Activated CD8-positive, alpha-beta memory T cell treated with anti-CD3 and anti-CD28 coated beads, Interleukin-2, amount 50 U/mL, for 48 hours (primary cell): ENCODE measurements at regions not wholly inside any gene's neighbourhood (a gene's known extent, or its start where the extent isn't known, plus 50 kb on each side); places are given as distances from the start of the nearest gene placed in this dataset.

Experiments
- DNase-seq: peaks from one replicate; pipeline ENCODE4 v3.0.0-alpha.2; 2020

DNA sequence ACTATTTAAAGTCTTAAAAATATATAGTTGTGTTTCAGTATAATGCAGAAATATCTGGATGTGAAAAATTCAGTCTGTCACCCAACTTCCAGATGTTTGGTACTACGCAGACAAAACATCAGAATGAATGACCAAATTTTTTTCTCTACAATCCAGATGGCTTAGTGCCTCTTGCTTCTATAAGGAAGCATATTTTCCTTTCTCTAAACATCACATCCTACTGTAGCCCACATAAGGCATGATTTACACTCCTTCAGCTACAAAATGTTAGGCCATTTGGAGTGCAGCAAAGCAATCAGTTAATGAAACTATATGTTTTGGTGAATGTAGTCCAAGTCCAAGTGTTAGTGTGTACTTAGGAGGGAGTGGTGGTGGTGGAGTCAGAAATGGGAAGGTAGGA lies 162.9 kb upstream of the SIX2 start:
- DNase-seq: no peak

DNA sequence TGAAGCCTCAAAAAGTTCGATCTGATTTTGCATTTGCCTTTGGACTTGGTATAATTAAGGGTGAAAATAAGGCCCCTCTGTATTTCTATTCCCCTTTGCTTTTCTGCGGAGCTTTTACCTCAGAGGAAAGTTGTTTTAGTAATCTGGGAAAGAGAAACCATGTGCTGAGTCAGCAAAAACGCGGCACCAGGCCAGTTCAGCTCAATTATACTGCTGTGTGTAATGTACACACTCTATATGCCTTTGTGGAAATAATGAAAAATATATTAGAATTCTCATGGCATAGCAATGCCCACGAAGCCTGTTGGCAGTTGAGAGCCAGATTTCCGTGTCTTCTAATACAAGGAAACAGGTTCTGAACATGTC lies 161.9 kb upstream of the SIX2 start:
- DNase-seq: no peak

DNA sequence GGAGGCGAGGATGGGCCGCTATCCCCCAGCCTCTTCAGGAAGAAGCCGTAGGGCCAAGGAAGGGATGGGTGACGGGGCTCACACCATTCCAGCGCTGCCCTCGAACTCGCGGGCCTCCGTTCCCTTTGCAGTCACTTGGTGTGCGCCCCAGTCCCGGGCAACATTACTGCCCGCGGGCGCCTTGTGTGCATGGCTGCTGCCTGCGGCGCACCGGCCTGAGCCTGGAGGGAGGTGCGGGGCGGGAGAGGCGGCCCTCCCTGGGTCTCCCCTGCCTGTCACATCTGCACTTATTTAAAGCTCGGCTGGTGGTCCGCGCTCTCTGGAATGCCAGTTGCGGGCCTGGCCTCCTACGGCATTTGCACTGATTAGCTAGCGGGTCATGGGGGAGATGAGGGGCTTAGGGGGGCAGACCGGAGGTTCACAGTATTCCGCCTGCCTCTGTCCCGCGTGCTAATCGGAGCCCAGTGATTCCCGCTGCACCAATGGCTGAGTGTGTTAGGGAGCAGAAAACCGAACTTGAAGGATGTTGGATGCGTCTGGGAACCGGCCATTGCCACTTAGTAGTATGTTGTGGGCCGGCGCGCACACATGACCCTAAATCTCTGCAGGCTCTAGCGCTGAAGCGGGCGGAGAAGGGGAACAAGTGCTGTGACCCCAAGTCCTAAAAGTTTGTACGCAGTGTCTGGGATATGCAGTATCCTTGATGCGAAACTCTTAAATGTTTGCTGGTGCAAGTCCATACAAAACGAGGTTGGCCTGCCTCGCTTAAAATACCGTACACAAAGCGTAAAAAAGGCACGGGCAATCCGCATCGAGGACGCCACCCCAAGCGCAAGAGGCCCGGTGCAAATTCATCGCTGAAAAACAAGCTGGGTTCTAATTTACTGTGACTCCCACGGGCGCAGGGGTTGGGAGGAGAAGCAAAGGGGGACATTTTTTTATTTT lies 161.2 kb upstream of the SIX2 start:
- no peak for DNase-seq

DNA sequence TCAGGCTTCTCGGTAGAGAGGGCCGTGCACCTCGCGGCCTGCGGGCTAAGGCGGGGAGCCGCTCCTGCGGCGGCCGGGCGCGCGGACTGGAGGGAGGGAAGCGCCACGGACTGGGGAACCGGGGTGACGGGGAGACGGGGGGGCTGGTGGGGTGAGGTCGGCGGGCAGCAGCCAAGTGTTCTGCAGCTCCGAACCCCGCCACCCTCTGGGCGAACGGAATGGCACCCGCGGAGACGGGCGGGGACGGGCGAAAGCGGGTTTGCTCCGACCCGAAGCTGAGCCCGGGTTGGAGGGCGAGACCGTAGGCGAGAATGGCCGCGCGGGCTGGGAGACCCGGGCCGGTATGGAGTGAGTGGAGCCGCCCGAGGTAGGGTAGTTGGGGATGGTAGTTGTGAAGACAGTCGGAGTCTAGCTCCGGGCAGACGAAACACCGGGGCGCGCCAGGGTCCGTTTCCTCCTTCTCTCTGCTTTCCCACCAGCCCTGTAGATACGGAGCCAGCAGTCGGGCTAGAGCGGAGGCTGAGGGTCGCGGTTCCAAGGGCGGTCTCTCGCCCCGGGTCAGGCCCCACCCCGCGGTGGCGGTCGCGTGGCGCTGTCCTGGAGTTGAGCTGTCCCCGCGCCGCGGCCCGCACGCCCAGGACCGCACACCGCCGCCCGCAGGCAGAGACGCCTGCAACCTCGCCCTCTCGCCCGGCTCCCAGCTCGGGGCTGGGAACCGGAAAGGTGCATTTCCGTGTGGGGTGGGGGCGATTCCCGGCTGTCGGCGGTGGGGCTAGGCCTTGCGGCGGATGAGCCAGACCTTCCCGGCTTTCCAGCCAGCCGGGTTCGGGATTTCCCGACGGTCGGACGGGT lies 160.3 kb upstream of the SIX2 start:
- peak; percentile 53 for DNase-seq

DNA sequence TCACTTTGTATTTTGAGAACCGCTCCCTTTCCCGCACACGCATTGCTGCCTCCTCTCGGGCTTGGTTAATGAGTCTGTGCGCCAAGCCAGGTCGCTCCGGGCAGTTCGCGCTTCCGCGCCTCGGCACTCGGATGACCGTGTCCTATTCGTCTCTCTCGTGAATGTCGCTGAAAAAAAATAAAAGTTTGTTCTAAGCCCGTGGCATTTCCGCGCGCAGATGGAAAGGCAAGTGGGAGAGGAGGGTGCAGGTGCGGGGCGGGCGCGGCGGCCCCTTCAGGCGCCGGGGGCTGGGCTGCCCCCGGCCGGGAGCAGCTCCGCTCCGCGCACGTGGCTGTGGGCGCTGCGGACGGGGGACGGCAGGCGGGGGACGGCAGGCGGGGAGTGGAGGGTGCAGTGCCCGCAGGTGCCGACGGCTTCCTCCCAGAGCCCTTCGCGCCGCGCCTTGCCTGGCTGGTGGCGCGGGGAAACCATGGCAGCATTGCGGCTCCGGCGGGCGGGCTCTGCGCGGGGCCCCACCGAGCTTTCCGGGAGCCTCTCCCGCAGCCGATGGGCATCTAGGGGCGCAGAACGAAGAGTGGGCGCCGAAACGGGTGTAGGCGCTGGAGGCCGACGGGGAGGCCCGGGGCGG lies 159.6 kb upstream of the SIX2 start:
- DNase-seq: peak; percentile 53

DNA sequence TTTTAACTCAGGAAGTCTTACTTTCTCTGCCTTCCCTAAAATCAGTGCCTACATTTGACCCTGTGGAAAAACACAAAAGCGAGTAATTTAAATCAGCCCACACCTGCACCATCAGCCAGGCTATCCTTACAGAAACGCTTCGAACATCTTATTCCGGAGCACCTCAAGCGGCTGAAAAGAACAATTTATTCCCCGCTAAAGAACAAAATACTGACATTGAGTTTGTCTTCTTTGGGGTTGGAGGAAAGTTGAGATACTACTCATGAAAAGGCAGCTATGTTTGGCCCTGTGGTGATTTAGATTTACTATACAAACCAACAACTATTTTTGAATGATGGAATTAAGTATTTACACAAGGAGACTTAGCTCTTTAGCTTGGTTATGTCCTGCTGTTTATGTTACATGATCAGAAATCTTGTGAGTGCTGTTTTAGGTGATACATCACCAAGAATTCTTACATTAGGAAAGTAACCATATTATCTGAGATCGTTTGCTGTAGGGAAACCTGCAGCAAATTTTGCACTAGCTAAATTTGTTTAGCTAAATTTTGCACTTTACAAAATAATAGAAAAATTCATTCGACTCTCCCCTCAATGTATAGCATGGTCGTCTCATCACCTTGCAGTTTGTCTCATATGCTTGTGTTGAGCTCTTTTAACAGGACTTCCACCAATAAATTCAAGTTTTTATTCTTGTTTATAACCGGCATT lies 158.8 kb upstream of the SIX2 start:
- no peak for DNase-seq

DNA sequence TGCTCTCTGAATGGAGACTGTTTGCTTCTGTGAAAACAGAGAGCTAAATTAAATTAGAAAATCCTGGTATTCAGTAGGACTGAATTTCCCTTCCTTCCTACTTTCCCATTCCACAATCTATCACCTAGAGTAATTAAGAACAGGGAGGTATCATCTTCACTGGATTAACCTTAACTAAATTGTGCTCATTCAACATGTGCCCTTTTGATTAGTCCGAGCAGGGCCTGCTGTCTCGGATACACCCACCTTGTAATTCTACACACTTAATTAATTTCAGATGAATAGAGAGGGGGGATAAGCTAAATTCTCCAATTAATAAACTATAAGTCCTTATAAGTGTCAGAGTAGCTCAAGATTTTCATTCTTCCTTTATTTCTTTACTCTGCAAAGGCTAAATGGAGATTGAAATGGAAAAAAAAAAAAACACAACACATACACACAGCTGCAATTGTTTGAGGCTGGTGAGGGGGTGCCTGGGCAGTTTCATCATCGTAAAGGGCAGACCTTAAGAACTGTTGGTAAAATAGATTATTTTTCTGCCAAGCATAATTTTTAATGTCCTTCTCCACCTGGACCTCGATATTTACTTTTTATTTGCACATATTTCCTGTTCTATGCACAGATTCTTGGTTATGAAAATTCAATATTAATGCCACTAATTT lies 157.1 kb upstream of the SIX2 start:
- no peak for DNase-seq

DNA sequence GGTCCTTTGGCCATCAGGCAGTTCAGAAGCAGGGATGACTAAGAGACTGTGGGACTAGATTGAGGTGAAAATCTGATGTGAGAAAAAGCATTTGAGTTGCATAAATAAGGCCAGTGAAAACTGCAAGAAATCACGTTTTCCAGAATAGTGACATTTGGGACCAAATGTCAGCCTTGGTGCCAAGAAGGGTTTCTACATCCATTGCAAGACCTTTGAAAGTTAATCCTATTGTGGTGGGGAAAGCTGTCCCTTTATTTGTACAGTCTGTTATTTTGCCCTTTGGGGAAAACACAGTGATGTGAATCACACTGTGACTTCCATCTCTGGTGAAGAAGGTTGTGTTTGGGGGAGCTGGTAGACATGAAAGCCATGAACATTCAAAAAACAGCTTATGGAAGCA lies 153.5 kb upstream of the SIX2 start:
- DNase-seq: no peak

DNA sequence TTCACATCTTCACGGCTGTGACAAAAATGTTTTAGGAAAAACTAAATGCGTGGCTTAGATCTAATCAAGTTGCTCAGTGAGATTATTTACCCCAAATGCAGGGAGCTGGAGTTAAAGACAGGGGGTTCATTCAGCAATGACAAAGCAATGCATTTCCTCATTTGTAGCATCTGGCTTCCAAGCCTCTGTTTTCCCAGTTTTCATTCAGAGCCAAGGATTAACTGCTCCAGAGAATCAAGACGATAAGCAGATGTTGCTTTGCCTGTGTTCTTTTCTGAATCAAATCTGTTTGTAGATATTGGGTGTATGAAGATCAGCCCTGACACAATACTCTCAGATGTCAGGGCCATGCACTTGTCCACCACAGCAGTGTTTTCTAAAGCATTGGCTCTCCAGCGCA lies 147.4 kb upstream of the SIX2 start:
- DNase-seq: no peak

DNA sequence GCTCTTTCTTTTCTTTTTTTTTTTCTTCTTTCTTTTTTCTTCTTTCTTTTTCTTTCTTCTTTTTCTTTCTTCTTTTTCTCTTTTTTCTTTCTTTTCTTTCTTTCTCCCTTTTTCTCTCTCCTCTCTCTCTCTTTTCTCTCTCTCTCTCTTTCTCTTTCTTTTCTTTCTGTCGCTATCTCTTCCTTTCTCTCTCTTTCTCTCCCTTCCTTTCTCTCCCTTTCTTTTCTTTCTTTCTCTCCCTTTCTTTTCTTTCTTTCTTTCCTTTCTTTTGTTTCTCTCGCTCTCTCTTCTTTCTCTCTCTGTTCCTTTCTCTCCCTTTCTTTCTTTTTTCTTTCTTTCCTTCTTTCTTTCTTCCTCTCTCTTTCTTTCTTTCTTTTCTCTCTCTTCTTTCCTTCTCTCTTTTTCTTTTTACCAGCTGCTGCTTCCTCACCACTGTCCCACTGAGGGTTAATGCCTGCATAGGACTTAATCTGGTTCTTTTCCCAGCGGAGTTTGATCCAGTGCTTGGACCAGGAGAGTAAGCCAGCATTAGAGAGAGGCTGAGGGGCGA lies 145.4 kb upstream of the SIX2 start:
- no peak for DNase-seq

DNA sequence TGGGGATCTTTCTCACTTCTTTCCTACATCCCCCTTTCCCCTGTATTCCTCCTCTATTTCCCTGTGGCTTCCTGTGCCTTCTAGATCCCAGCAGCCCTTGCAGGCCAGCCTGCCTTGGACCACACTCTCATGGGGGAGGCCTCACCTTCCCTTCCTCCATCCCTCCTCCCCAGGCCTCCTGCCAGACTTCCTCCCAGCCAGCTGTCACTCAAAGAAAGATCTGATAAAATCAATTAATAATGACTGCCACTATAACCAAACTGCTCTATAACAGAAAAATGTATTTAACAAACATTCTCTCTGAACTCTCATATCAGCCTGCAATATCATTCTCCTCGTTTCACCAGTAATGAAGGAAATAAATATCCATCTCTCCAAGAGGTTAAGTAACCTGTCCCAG lies 144.9 kb upstream of the SIX2 start:
- DNase-seq: no peak

DNA sequence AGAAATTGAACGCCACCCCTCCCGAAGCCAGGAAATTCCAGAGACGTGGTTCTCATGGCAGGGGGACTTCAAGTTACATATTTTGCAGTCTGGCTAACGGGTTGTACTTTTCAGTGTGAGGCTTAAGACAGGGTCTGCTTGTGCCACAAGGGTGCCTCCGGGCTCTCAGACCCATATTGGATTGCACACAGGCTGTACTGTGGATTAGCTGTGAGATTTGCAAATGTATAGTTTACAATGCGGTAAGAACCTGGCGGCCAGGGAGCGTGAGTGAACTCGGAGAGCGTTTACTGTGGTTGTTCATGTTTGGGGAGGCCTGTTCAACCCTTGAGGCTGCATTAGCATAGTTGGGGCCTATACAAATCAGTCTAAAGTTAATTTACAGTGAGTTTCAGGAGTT lies 143.9 kb upstream of the SIX2 start:
- no peak for DNase-seq

DNA sequence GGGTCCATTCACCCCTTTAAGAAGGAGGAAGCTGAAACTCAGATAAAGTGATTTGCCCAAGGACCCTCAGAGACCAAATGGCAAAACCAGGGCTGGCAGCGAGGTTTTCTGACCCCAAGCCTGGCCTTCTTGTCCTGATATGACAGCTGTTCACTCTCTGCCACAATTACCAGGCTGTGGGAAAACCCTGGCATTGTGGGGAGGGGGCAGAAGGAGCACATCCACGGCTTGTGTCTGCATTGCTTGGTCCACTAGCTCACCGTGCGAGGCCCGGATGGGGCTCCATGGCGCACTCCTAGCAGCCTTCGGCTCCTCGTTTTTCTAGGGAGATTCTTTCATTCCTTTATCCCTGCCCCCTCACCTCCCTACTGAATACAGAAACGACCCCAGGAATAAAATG lies 143.4 kb upstream of the SIX2 start:
- DNase-seq: no peak

DNA sequence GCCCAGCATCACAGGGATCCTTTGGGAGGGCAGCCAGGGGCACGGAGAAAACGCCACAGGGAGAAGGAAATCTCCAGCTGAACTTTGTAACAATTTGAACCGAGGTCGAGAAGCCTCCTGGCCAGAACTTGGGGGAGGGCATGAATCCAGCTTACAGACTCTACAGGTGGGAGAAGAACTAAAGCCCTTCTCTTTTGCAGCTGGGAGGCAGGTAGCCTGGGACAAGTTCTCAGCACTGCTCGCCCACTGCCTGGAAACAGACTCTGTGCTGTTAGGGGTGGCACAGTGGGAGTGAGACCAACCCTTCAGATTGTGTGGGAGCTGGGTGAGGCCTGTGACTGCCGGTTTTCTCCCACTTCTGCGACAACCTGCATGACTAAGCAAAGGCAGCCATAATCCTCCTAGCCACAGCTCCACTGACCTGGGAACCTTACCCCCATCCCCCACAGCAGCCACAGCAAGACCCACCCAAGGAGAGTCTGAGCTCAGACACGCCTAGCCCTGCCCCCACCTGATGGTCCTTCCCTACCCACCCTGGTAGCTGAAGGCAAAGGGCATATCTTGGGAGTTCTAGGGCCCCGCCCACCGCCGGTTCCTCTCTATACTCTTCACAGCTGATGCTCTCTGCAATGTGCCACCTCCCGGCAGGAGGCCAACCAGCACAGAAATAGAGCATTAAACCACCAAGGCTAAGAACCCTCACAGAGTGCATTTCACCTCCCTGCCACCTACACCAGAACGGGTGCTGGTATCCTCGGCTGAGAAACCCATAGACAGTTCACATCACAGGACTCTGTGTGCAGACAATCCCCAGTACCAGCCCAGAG lies 136.0 kb upstream of the SIX2 start:
- no peak for DNase-seq

DNA sequence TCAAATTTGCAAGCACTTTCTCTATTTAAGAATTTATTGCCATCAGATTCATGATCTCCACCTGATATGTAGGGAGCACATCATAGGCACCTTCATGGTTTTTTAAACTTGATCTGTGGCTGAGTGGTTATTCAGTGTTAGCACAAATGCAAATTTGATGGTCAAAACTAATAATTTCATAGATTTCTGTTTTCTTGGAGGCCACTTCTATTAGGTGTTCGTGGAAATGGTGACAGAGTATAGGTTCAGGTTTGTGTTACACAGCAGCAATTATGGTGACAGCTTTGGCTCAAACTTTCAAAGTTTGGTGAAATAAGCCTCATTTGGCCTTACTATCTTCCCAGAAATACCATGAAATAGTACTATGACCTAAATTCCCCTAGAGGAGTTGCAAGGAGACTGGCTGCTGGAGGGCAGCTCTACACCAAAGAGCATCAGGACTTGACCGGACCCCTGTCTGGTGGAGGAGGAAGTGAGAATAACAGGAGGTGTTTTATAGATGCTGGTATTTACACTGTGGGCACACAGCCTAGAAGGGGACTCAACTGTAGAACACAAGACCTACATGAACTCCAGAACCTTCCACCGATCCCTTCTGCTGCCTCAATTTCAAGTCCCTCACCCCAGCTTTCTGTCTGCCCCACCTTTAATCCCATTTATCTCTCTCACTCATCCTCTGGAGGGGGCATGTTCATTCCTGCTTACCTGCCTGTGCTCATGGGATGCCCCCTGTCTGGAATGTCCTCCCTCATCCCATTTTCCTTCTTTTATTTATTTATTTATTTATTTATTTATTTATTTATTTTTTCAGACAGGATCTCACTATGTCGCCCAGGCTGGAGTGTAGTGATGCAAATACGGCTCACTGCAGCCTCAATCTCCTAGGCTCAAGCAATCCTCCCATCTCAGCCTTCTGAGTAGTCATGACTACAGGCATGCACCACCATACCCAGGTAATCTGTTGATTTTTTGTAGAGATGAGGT lies 132.9 kb upstream of the SIX2 start:
- no peak for DNase-seq

DNA sequence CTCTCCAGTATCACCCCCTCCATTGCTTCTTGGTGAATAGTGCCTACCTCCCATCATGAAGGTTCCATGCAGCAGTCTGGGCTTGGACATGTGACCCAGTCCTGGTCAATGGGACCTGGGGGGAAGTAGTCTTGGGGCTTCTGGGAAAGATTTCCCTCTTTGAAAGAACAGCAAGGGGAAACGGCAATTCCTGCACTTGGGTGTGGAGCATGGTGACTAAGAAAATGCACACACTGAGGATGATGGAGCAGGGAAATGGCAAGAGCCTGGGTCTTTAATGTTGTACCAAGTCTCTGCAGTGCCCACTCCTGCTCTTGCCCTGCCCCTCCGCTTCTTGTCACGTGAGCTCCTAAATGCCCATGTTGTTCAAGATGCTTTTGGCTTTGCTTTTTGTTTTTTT lies 131.4 kb upstream of the SIX2 start:
- no peak for DNase-seq

DNA sequence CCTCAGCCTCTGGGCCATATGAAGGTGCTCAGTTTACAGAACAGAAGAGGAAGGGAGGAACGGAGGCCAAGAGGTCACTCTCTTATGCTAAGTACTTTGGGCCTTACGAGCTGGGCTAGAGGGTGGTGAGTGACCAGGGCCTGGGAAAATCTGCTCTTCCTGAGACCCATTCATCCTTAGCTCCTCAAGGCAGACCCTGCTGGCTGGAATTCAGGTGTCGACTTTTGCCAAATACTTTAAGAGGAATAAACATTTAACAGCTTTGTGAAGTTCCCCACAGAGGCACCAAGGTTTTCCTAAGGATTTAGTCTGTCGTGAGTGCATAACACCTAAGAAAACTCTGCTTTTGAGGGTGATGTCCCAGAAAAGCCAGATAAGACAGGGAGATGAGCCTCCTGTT lies 129.7 kb upstream of the SIX2 start:
- DNase-seq: no peak

DNA sequence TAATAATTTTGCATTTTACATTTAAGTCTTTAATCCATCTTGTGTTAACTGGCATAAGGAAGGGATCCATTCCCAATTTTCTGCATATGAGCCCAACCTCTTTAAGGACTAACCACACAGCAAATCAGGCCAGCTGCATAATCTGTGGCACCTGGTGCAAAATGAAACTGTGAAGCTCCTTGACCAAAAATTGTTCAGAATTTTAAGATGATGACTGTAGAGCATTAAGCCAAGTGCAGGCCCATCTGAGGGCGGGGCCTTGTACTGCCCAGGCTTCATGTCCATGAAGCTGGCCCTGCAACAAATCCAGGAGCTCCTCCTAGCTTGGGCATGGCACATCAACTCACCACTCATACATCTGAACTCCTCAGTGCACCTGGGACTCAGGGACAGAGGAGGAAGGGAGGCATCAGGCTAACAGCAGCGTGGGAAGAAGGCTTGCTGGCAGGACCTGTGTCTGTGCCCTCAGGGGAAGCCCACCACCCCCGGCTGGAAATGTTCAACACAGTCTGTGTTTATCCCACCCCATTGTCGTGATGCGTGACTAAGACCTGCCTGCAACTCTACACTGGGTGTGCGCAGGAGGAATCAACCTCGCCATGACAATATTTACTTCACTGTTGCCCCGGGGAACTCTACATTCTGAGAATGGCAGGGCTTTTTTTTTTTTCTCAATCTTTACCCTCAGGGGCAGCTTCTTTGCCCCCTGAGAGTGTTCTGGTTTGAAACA lies 128.9 kb upstream of the SIX2 start:
- DNase-seq: no peak

DNA sequence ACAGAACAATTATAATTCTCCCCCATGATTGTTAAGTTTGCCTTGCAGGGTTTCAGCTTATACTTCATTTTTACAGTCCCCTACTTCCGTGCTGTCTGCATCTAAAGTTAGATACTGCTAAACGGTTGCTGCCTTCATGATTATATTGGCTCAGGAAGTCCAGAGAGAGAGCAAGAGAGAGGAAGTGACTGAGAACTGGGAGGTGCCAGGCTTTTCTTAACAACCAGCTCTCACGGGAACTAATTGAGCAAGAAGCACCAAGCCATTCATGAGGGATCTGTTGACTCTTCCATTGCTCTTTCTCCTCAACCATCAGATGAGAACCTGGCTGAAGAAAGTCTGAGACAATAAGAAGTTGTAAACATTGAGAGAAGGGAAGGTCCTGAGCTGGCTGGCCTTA lies 125.5 kb upstream of the SIX2 start:
- DNase-seq: no peak
